ENCODE measurements at regions not wholly inside any gene's neighbourhood (a gene's known extent, or its start where the extent isn't known, plus 50 kb on each side); places are given as distances from the start of the nearest gene placed in this dataset.
"Not testable (repeated sequence)": the region's sequence is repeated elsewhere in the genome, so short reads cannot be mapped to it uniquely, and the experiment has no call there.

- peak; percentile 45 for DNase-seq
Observed at GRCh38 chr11:81237139-81237538, 1496.5 kb downstream of the FAM181B start.

GRCh38 chr11:81227409-81227808 is 1506.3 kb downstream of the FAM181B start:
- not testable (repeated sequence) for DNase-seq

GRCh38 chr11:81224396-81224795 is 1509.3 kb downstream of the FAM181B start:
- no peak for DNase-seq

- DNase-seq, result no peak
Observed at GRCh38 chr11:81222491-81222890, 1511.2 kb downstream of the FAM181B start.

GRCh38 chr11:81220146-81220895 is 1513.3 kb downstream of the FAM181B start:
- no peak for DNase-seq

GRCh38 chr11:81219661-81220060 is 1514.0 kb downstream of the FAM181B start:
- no peak for DNase-seq

GRCh38 chr11:81218440-81218839 is 1515.2 kb downstream of the FAM181B start:
- no peak for DNase-seq

- DNase-seq, result no peak
Observed at GRCh38 chr11:81211050-81211449, 1522.6 kb downstream of the FAM181B start.

GRCh38 chr11:81207421-81208054 is 1526.1 kb downstream of the FAM181B start:
- no peak for DNase-seq

- no peak for DNase-seq
Observed at GRCh38 chr11:81203876-81204275, 1529.8 kb downstream of the FAM181B start.

- no peak for DNase-seq
Observed at GRCh38 chr11:81197396-81197795, 1536.3 kb downstream of the FAM181B start.

GRCh38 chr11:81192516-81192915 is 1541.1 kb downstream of the FAM181B start:
- no peak for DNase-seq

GRCh38 chr11:81190546-81190945 is 1543.1 kb downstream of the FAM181B start:
- DNase-seq, result no peak

GRCh38 chr11:81187033-81187432 is 1546.6 kb downstream of the FAM181B start:
- DNase-seq, result not testable (repeated sequence)

GRCh38 chr11:81174646-81175330 is 1558.9 kb downstream of the FAM181B start:
- no peak for DNase-seq

- DNase-seq, result no peak
Observed at GRCh38 chr11:81165164-81165563, 1568.5 kb downstream of the FAM181B start.

- no peak for DNase-seq
Observed at GRCh38 chr11:81159900-81160299, 1573.8 kb downstream of the FAM181B start.

- DNase-seq, result no peak
Observed at GRCh38 chr11:81135570-81135969, 1598.1 kb downstream of the FAM181B start.

GRCh38 chr11:81129618-81130017 is 1604.0 kb downstream of the FAM181B start:
- DNase-seq, result no peak

- no peak for DNase-seq
Observed at GRCh38 chr11:81112718-81113117, 1620.9 kb downstream of the FAM181B start.

- DNase-seq, result no peak
Observed at GRCh38 chr11:81104051-81104450, 1629.6 kb downstream of the FAM181B start.

GRCh38 chr11:81098471-81098870 is 1635.2 kb downstream of the FAM181B start:
- DNase-seq, result no peak

GRCh38 chr11:81092522-81092921 is 1641.1 kb downstream of the FAM181B start:
- no peak for DNase-seq

GRCh38 chr11:81089242-81089641 is 1644.4 kb downstream of the FAM181B start:
- no peak for DNase-seq
